ENCODE measurements at regions not wholly inside any gene's neighbourhood (a gene's known extent, or its start where the extent isn't known, plus 50 kb on each side); places are given as distances from the start of the nearest gene placed in this dataset.
"Not testable (repeated sequence)": the region's sequence is repeated elsewhere in the genome, so short reads cannot be mapped to it uniquely, and the experiment has no call there.

- Histone ChIP-seq H2BK5ac (ENCODE audit: low read depth, low read length, poor library complexity) (no peak overlapping the region), H3K23ac (ENCODE audit: low read length) (peak overlapping the region; percentile 90), H3K4me1 (ENCODE audit: control insufficient read depth in 1 of 2, insufficient read depth in 2 of 2, low read length in 2 of 2) (peaks cover 0 to 1% of the 10 kb centered on the region in 2 experiments), H2AFZ (ENCODE audit: insufficient read depth, low read length, poor library complexity) (no peak overlapping the region), H3K27me3 (ENCODE audit: insufficient read depth, low read length) (peaks cover 14% of the 10 kb centered on the region), H4K8ac (ENCODE audit: low read depth, low read length) (no peak overlapping the region), H3K9ac (ENCODE audit: low read length) (no peak overlapping the region), H3K79me2 (ENCODE audit: control insufficient read depth, insufficient read depth, low read length, poor library complexity) (no peaks in the 10 kb centered on the region), H2AK5ac (ENCODE audit: low read length) (no peak overlapping the region), H3K4me2 (ENCODE audit: low read length) (no peak overlapping the region), H2BK120ac (ENCODE audit: insufficient read depth, low read length, poor library complexity) (no peak overlapping the region), H3K4me3 (ENCODE audit: low read depth, low read length) (no peak overlapping the region), H3K18ac (ENCODE audit: low read length) (no peak overlapping the region), H4K12ac (ENCODE audit: low read depth, low read length) (no peak overlapping the region), H3K4ac (ENCODE audit: low read depth, low read length) (no peak overlapping the region), H4K91ac (ENCODE audit: low read depth, low read length) (no peak overlapping the region), H3K14ac (ENCODE audit: low read length) (no peak overlapping the region), H3K27ac (ENCODE audit: low read depth, low read length) (no peak overlapping the region), H3K79me1 (ENCODE audit: low read length) (no peaks in the 10 kb centered on the region), H2BK12ac (ENCODE audit: low read length) (no peak overlapping the region), H3K9me3 (ENCODE audit: insufficient read depth, low read depth, low read length) (peaks cover 5% of the 10 kb centered on the region), H3K36me3 (ENCODE audit: control insufficient read depth in 1 of 2, insufficient read depth in 2 of 2, low read length in 2 of 2) (no peaks in the 10 kb centered on the region)
- no peak for DNase-seq
- WGBS (ENCODE audit: extremely low coverage, insufficient coverage, insufficient read length), result no CpG with 5 or more reads among the region's 6 CpGs
Measured at GRCh38 chr10:84600947-84601346, 272.6 kb downstream of the CCSER2 start.

GRCh38 chr10:84602543-84602942, 274.2 kb downstream of the CCSER2 start:
- H3K4ac ChIP-seq (ENCODE audit: low read depth, low read length); H3K79me1 ChIP-seq (ENCODE audit: low read length); H3K14ac ChIP-seq (ENCODE audit: low read length); H2BK120ac ChIP-seq (ENCODE audit: insufficient read depth, low read length, poor library complexity); H3K36me3 ChIP-seq (ENCODE audit: control insufficient read depth in 1 of 2, insufficient read depth in 2 of 2, low read length in 2 of 2); H3K4me2 ChIP-seq (ENCODE audit: low read length); H2AFZ ChIP-seq (ENCODE audit: insufficient read depth, low read length, poor library complexity); H3K79me2 ChIP-seq (ENCODE audit: control insufficient read depth, insufficient read depth, low read length, poor library complexity); H2AK5ac ChIP-seq (ENCODE audit: low read length); H2BK5ac ChIP-seq (ENCODE audit: low read depth, low read length, poor library complexity); H4K12ac ChIP-seq (ENCODE audit: low read depth, low read length); H3K4me1 ChIP-seq (ENCODE audit: control insufficient read depth in 1 of 2, insufficient read depth in 2 of 2, low read length in 2 of 2); H3K27ac ChIP-seq (ENCODE audit: low read depth, low read length); DNase-seq; H3K18ac ChIP-seq (ENCODE audit: low read length); H4K91ac ChIP-seq (ENCODE audit: low read depth, low read length); H2BK12ac ChIP-seq (ENCODE audit: low read length); H3K4me3 ChIP-seq (ENCODE audit: low read depth, low read length); H3K9me3 ChIP-seq (ENCODE audit: insufficient read depth, low read depth, low read length); H3K23ac ChIP-seq (ENCODE audit: low read length); H3K9ac ChIP-seq (ENCODE audit: low read length); H4K8ac ChIP-seq (ENCODE audit: low read depth, low read length): not testable (repeated sequence)
- WGBS (ENCODE audit: extremely low coverage, insufficient coverage, insufficient read length), result 74% methylated on average over 3 of the region's 14 CpGs
- H3K27me3 ChIP-seq (ENCODE audit: insufficient read depth, low read length), result peaks cover 14% of the 10 kb centered on the region

- Histone ChIP-seq H4K8ac (ENCODE audit: low read depth, low read length) (no peak overlapping the region), H4K91ac (ENCODE audit: low read depth, low read length) (no peak overlapping the region), H3K27me3 (ENCODE audit: insufficient read depth, low read length) (peaks cover 14% of the 10 kb centered on the region), H3K27ac (ENCODE audit: low read depth, low read length) (no peak overlapping the region), H3K9ac (ENCODE audit: low read length) (no peak overlapping the region), H3K4me3 (ENCODE audit: low read depth, low read length) (no peak overlapping the region), H2BK5ac (ENCODE audit: low read depth, low read length, poor library complexity) (no peak overlapping the region), H2AK5ac (ENCODE audit: low read length) (no peak overlapping the region), H3K18ac (ENCODE audit: low read length) (no peak overlapping the region), H4K12ac (ENCODE audit: low read depth, low read length) (no peak overlapping the region), H3K4ac (ENCODE audit: low read depth, low read length) (no peak overlapping the region), H3K14ac (ENCODE audit: low read length) (no peak overlapping the region), H2AFZ (ENCODE audit: insufficient read depth, low read length, poor library complexity) (no peak overlapping the region), H2BK120ac (ENCODE audit: insufficient read depth, low read length, poor library complexity) (no peak overlapping the region), H2BK12ac (ENCODE audit: low read length) (no peak overlapping the region), H3K4me1 (ENCODE audit: control insufficient read depth in 1 of 2, insufficient read depth in 2 of 2, low read length in 2 of 2) (peaks cover 0 to 3% of the 10 kb centered on the region in 2 experiments), H3K9me3 (ENCODE audit: insufficient read depth, low read depth, low read length) (peaks cover 3% of the 10 kb centered on the region), H3K36me3 (ENCODE audit: control insufficient read depth in 1 of 2, insufficient read depth in 2 of 2, low read length in 2 of 2) (no peaks in the 10 kb centered on the region), H3K79me1 (ENCODE audit: low read length) (no peaks in the 10 kb centered on the region), H3K23ac (ENCODE audit: low read length) (no peak overlapping the region), H3K79me2 (ENCODE audit: control insufficient read depth, insufficient read depth, low read length, poor library complexity) (no peaks in the 10 kb centered on the region), H3K4me2 (ENCODE audit: low read length) (no peak overlapping the region)
- no peak for DNase-seq
- WGBS (ENCODE audit: extremely low coverage, insufficient coverage, insufficient read length), result no CpG with 5 or more reads among the region's 2 CpGs
Measured at GRCh38 chr10:84603971-84604370, 275.6 kb downstream of the CCSER2 start.

GRCh38 chr10:84605802-84606201, 277.4 kb downstream of the CCSER2 start:
- peak; percentile 76 to 91 for DNase-seq
- WGBS (ENCODE audit: extremely low coverage, insufficient coverage, insufficient read length), result no CpG with 5 or more reads among the region's 6 CpGs

More at GRCh38 chr10:84605802-84606201, 277.4 kb downstream of the CCSER2 start:
- H3K4ac ChIP-seq (ENCODE audit: low read depth, low read length), result no peak overlapping the region
- no peak overlapping the region for H3K4me2 ChIP-seq (ENCODE audit: low read length)
- no peak overlapping the region for H2BK5ac ChIP-seq (ENCODE audit: low read depth, low read length, poor library complexity)
- no peak overlapping the region for H2AK5ac ChIP-seq (ENCODE audit: low read length)
- no peak overlapping the region for H3K14ac ChIP-seq (ENCODE audit: low read length)
- peaks cover 14% of the 10 kb centered on the region for H3K27me3 ChIP-seq (ENCODE audit: insufficient read depth, low read length)
- H3K27ac ChIP-seq (ENCODE audit: low read depth, low read length), result no peak overlapping the region
- no peak overlapping the region for H4K8ac ChIP-seq (ENCODE audit: low read depth, low read length)
- H3K4me3 ChIP-seq (ENCODE audit: low read depth, low read length), result no peak overlapping the region
- H3K79me1 ChIP-seq (ENCODE audit: low read length), result no peaks in the 10 kb centered on the region
- no peak overlapping the region for H3K23ac ChIP-seq (ENCODE audit: low read length)
- no peak overlapping the region for H2AFZ ChIP-seq (ENCODE audit: insufficient read depth, low read length, poor library complexity)
- no peak overlapping the region for H3K18ac ChIP-seq (ENCODE audit: low read length)
- H3K79me2 ChIP-seq (ENCODE audit: control insufficient read depth, insufficient read depth, low read length, poor library complexity), result no peaks in the 10 kb centered on the region
- peaks cover 0 to 3% of the 10 kb centered on the region in 2 experiments for H3K4me1 ChIP-seq (ENCODE audit: control insufficient read depth in 1 of 2, insufficient read depth in 2 of 2, low read length in 2 of 2)
- no peak overlapping the region for H3K9ac ChIP-seq (ENCODE audit: low read length)
- H2BK120ac ChIP-seq (ENCODE audit: insufficient read depth, low read length, poor library complexity), result no peak overlapping the region
- H2BK12ac ChIP-seq (ENCODE audit: low read length), result no peak overlapping the region
- H3K9me3 ChIP-seq (ENCODE audit: insufficient read depth, low read depth, low read length), result peaks cover 6% of the 10 kb centered on the region
- no peaks in the 10 kb centered on the region for H3K36me3 ChIP-seq (ENCODE audit: control insufficient read depth in 1 of 2, insufficient read depth in 2 of 2, low read length in 2 of 2)
- no peak overlapping the region for H4K91ac ChIP-seq (ENCODE audit: low read depth, low read length)
- H4K12ac ChIP-seq (ENCODE audit: low read depth, low read length), result no peak overlapping the region
